GM21737 (cell line): ENCODE measurements at regions not wholly inside any gene's neighbourhood (a gene's known extent, or its start where the extent isn't known, plus 50 kb on each side); places are given as distances from the start of the nearest gene placed in this dataset.
"Not testable (repeated sequence)": the region's sequence is repeated elsewhere in the genome, so short reads cannot be mapped to it uniquely, and the experiment has no call there.

ENCODE experiments used
- ATAC-seq: cut with Tn5 transposase; IDR thresholded peaks from one replicate; pipeline ENCODE4 v1.9.1; 2021; ENCODE audit warnings: mild to moderate bottlenecking, moderate library complexity; ENCODE audit not compliant: unreplicated experiment

DNA sequence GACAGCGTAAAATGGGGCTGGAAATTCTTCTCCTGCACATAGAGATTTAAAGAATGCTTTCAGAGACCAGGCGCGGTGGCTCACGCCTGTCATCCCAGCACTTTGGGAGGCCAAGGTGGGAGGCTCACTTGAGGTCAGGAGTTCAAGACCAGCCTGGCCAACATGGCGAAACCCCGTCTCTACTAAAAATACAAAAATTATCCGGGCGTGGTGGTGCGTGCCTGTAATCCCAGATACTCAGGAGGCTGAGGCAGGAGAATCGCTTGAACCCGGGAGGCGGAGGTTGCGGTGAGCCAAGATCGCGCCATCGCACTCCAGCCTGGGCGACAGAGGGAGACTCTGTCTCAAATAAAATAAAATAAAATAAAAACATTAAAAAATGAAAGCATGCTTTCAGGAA lies 107.4 kb downstream of the CRLF2 start:
- ATAC-seq, result not testable (repeated sequence)

DNA sequence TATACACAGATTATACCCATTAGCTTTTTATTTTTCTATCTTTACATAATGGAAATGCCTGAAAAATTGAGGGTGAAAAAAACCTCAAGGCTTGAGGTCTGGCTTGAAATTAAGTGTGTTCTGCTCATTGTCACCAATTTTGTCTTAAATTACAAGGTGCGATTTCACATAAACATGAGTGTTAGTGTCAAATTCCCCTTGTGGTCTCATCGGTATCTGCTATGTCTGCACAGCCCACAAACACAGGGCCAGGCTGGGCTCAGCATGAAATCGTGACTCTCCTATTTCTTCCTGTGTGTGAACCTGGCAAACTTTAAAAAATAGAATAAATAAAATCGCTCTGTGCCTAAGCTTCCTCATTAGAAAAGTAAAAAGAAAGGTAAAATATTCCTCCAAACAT lies 109.1 kb downstream of the CRLF2 start:
- ATAC-seq, result no peak

GRCh38 chrX:1102786-1103185 lies 109.7 kb downstream of the CRLF2 start:
- ATAC-seq, result no peak

- not testable (repeated sequence) for ATAC-seq
These were observed 110.2 kb downstream of the CRLF2 start for GRCh38 chrX:1102221-1102620.

GRCh38 chrX:1099146-1099770 lies 113.2 kb downstream of the CRLF2 start:
- no peak for ATAC-seq

- no peak for ATAC-seq
These were observed 115.1 kb downstream of the CRLF2 start for GRCh38 chrX:1097328-1097727.

DNA sequence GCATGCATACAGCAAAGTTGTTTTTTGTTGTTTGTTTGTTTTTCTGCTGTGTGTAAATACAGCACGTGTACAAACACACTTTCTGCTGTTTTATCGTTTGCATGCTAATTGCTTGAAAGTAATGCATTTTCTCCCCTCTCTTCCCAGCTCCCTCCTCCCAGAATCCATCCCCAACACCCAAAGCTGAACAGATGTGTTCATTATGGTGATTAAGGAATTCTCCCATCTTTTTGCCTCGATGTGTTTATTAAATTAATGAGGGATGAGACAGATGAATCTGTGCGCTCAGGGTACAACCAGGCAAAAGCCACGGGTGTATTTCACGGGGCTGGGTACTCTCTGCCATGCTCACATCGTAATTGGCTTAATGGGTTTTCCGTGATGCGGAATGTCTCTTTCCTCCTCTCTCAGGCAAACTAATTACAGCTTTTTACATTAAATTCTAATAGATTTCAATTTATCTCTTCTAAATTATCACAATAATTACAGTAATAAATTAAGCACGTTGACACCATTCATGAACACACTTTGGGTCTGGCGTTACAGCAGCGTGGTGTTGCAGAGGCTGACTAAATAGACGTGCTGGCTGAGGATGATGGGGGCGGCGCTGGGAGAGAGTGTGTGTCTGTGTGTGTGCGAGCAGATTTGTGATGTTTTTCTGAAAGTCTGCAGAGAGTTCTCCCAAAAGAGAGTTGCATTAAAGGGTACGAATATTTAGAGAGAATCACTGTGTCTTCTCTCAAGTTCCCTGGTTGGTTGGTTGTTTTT lies 117.7 kb downstream of the CRLF2 start:
- no peak for ATAC-seq

DNA sequence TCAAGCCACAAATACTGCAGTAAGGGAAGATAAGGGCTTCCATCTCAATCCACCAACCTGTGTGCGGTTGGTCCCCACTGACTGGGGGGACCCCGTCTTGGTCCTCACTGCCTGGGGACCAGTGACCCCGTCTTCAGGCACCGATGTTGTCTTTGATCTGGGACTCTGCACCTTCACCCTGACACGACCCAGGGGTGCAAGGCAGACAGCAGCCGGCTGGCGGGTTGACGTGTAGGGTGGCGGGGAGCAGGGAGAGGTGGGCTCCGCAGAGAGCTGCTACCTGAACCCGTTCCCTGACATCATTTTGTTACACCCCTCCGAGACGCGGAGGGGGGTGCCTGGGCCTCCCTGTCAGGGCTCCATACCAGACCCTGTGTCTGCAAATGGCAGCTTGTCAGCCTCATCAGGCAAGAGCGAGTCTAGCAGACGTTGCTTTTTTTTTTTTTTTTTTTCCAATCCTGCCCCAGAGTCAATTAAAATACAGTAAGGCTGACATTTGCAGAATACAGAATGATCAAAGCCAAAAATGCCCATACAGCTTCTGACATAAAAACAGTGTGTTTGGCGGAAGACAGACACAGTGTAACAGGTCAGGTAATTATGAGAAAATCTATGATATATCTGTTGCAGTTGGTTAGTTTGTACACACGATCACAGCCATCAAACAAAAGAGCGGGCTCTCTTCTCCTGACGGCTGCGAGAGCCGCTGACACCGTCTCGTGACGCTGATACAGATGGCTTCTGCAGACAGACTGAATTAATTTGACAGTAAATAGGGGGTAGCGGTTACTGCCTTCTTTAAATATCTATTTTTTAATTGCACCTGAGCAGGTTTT lies 118.6 kb downstream of the CRLF2 start:
- no peak for ATAC-seq

DNA sequence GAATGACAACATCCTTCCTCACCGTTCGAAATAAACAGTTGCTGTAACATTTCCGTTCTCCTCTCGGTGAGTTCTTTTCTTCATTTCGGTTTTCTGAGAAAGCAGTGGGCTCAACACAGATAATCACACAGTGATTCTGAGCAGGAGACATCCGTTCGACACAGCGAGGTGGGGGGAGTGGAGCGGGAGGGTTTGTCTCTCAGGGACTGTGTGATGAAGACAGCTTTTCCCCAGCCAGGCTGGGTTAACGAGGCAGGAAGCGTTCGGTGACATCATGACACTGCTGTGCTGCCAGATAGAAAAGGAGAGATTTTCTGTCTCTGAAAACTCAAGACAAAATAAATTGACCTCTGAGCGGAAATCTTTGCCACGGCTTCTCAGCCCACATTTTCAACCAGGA lies 119.3 kb downstream of the CRLF2 start:
- no peak for ATAC-seq

DNA sequence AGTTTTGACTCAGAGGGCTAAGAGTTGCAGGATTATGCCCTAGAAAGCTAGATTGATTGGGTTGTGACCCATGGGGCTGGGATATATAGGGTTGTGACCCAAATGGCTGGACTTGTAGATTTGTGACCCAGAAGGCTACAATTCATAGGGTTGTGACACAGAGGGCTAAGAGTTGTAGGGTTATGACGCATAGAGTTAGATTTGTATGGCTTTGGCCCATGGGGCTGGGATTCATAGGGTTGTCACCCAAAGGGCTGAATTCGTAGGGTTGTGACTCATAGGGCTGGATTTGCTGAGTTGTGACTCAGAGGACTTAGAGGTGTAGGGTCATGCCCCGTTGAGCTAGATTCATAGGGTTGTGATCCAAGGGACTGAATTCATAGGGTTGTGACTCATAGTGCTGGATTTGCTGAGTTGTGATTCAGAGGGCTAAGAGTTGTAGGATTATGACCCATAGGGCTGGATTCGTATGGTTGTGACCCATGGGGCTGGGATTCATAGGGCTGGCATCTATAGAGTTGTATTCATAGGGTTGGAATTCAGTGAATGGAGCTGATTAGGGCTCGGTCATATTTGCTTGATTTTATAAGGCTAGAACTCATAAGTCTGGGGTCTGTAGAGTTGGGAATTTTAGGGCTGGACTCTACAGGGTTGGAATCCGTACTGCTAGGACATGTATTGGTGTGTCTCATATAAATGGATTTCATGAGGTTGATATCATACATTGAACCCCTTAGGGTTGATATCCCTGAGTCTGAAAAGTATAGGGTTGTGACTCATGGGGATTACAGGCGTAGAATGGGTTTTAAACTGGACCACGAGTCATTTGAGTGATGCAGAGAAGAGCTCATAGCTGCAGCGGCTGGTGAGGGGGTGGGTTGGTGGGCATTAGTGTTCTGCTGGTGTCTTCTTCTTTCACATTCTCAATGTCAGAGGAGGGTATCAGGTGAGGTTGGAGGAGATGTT lies 125.7 kb downstream of the CRLF2 start:
- ATAC-seq, result no peak

DNA sequence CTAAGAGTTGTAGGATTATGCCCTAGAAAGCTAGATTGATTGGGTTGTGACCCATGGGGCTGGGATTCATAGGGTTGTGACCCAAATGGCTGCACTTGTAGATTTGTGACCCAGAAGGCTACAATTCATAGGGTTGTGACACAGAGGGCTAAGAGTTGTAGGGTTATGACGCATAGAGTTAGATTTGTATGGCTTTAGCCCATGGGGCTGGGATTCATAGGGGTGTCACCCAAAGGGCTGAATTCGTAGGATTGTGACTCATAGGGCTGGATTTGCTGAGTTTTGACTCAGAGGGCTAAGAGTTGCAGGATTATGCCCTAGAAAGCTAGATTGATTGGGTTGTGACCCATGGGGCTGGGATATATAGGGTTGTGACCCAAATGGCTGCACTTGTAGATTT lies 126.6 kb downstream of the CRLF2 start:
- ATAC-seq, result not testable (repeated sequence)

- ATAC-seq, result no peak
These were observed 127.8 kb downstream of the CRLF2 start for GRCh38 chrX:1084689-1085088.

GRCh38 chrX:1076871-1077651 lies 135.4 kb downstream of the CRLF2 start:
- no peak for ATAC-seq

GRCh38 chrX:1075741-1076140 lies 136.7 kb downstream of the CRLF2 start:
- ATAC-seq, result no peak

DNA sequence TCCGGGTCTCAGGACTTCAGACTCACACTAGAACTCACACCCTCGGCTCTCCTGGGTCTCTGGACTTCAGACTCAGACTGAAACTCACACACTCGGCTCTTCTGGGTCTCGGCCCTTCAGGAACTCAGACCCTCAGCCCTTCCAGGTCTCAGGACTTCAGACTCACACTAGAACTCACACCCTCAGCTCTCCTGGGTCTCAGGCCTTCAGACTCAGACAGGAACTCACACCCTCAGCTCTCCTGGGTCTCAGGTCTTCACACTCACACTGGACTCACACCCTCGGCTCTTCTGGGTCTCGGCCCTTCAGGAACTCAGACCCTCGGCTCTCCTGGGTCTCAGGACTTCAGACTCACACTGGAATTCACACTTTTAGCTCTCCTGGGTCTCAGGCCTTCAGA lies 137.3 kb downstream of the CRLF2 start:
- no peak for ATAC-seq

- no peak for ATAC-seq
These were observed 137.7 kb downstream of the CRLF2 start for GRCh38 chrX:1074755-1075154.

DNA sequence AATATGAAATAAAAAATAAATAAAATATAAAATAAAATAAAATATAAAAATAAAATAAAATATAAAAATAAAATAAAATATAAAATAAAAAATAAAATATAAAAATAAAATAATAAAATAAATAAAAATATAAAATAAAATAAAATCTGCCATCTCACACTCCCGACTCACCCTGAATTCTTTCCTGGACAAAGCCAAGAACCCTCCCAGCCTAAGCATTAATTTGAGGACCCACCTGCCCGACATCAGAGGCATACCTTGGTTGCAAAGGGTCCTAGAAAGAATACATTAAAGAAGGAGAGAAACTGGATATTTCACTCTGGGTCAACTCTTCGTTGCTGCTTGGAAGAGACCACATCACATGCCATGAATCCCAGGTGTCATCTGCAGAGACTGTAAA lies 138.3 kb downstream of the CRLF2 start:
- no peak for ATAC-seq

DNA sequence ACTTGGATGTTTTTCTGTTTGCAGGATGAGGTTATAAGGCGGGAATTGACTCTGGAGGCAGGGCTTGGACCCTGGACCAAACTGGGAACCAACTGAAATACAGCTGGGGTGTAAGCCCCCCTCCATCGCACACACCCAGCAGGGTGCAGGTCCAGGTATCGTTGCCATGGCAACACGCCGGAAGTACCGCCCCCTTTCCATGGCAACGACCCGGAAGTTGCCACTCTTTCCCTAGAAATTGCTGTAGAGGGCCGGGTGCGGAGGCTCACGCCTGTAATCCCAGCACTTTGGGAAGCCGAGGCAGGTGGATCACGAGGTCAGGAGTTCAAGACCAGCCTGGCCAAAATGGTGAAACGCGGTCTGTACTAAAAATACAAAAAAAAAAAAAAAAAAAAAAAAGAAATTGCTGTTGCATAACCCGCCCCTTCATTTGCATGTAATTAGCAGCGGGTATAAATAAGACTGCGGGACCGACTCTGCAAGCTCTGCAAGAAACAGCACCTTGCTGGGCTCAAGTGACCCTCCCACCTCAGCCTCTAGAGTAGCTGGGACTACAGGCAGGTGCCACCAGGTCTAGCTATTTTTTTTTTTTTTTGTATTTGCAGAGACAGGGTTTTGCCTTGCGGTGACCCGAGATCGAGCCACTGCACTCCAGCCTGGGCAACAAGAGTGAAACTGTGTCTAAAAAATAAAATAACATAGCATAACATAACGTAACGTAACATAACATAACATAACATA lies 139.6 kb downstream of the CRLF2 start:
- no peak for ATAC-seq

DNA sequence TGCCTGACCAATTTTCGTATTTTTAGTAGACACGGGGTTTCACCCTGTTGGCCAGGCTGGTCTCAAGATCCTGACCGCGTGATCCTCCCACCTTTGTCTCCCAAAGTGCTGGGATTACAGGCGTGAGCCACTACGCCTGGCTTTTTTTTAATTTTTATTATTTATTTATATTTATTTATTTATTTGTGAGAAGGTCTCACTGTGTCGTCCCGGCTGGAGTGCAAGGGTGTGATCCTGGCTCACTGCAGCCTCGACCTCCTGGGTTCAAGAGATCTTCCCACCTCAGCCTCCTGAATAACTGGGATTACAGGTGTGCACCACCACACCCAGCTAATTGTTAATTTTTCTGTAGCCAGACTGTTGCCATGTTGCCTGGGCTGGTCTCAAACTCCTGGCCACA lies 141.1 kb downstream of the CRLF2 start:
- ATAC-seq, result no peak
